ENCODE measurements at regions not wholly inside any gene's neighbourhood (a gene's known extent, or its start where the extent isn't known, plus 50 kb on each side); places are given as distances from the start of the nearest gene placed in this dataset.

- TF ChIP-seq CTCF (IDR thresholded peaks at IDR 0.05) (no peak), POLR2A (IDR thresholded peaks at IDR 0.05) (no peak)
Measured at GRCh38 chr14:32005628-32006027, 71.5 kb upstream of the ARHGAP5 start.

Measured in heart left ventricle (tissue), 13 donors.